ENCODE measurements at regions not wholly inside any gene's neighbourhood (a gene's known extent, or its start where the extent isn't known, plus 50 kb on each side); places are given as distances from the start of the nearest gene placed in this dataset.
"Not testable (repeated sequence)": the region's sequence is repeated elsewhere in the genome, so short reads cannot be mapped to it uniquely, and the experiment has no call there.

GRCh38 chr6:60991427-60992028 is 1294.5 kb downstream of the KHDRBS2 start:
- FAIRE-seq (no peak), DNase-seq (ENCODE audit: low read depth) (peak; percentile 1)
- Histone ChIP-seq H3K27me3 (ENCODE audit: control insufficient read depth, insufficient read depth, low read length) (no peaks in the 10 kb centered on the region), H3K4me3 (ENCODE audit: low read depth, low read length) (no peak overlapping the region), H3K36me3 (ENCODE audit: control insufficient read depth, insufficient read depth, low read length) (no peaks in the 10 kb centered on the region)
- no peak for TF ChIP-seq CTCF (IDR thresholded peaks at IDR 0.05; ENCODE audit: insufficient read depth, low read length, severe bottlenecking)

GRCh38 chr6:60952500-60952899 is 1333.5 kb downstream of the KHDRBS2 start:
- H3K27me3 ChIP-seq (ENCODE audit: control insufficient read depth, insufficient read depth, low read length), result no peaks in the 10 kb centered on the region
- FAIRE-seq (no peak), DNase-seq (ENCODE audit: low read depth) (peak; percentile 92)
- H3K36me3 ChIP-seq (ENCODE audit: control insufficient read depth, insufficient read depth, low read length), result no peaks in the 10 kb centered on the region
- H3K4me3 ChIP-seq (ENCODE audit: low read depth, low read length), result no peak overlapping the region
- TF ChIP-seq CTCF (IDR thresholded peaks at IDR 0.05; ENCODE audit: insufficient read depth, low read length, severe bottlenecking), result no peak

- DNase-seq (ENCODE audit: low read depth), result peak; percentile 10
- H3K36me3 ChIP-seq (ENCODE audit: control insufficient read depth, insufficient read depth, low read length); H3K4me3 ChIP-seq (ENCODE audit: low read depth, low read length); FAIRE-seq; H3K27me3 ChIP-seq (ENCODE audit: control insufficient read depth, insufficient read depth, low read length): not testable (repeated sequence)
These were observed 1335.7 kb downstream of the KHDRBS2 start for GRCh38 chr6:60950221-60950923.

GRCh38 chr6:60947416-60947815 is 1338.6 kb downstream of the KHDRBS2 start:
- H3K36me3 ChIP-seq (ENCODE audit: control insufficient read depth, insufficient read depth, low read length); FAIRE-seq; H3K4me3 ChIP-seq (ENCODE audit: low read depth, low read length); H3K27me3 ChIP-seq (ENCODE audit: control insufficient read depth, insufficient read depth, low read length): not testable (repeated sequence)
- peak; percentile 95 for DNase-seq (ENCODE audit: low read depth)

GRCh38 chr6:60944803-60945202 is 1341.2 kb downstream of the KHDRBS2 start:
- not testable (repeated sequence) for FAIRE-seq; DNase-seq (ENCODE audit: low read depth)

GRCh38 chr6:60935970-60936369 is 1350.1 kb downstream of the KHDRBS2 start:
- H3K4me3 ChIP-seq (ENCODE audit: low read depth, low read length); FAIRE-seq; H3K36me3 ChIP-seq (ENCODE audit: control insufficient read depth, insufficient read depth, low read length); DNase-seq (ENCODE audit: low read depth); H3K27me3 ChIP-seq (ENCODE audit: control insufficient read depth, insufficient read depth, low read length): not testable (repeated sequence)

More at GRCh38 chr6:60944803-60945202, 1341.2 kb downstream of the KHDRBS2 start:
- not testable (repeated sequence) for H3K4me3 ChIP-seq (ENCODE audit: low read depth, low read length); H3K36me3 ChIP-seq (ENCODE audit: control insufficient read depth, insufficient read depth, low read length); H3K27me3 ChIP-seq (ENCODE audit: control insufficient read depth, insufficient read depth, low read length)

GRCh38 chr6:60919652-60920051 is 1366.4 kb downstream of the KHDRBS2 start:
- H3K27me3 ChIP-seq (ENCODE audit: control insufficient read depth, insufficient read depth, low read length); FAIRE-seq; H3K4me3 ChIP-seq (ENCODE audit: low read depth, low read length); H3K36me3 ChIP-seq (ENCODE audit: control insufficient read depth, insufficient read depth, low read length): not testable (repeated sequence)
- DNase-seq (ENCODE audit: low read depth), result peak; percentile 18

- FAIRE-seq; H3K27me3 ChIP-seq (ENCODE audit: control insufficient read depth, insufficient read depth, low read length); H3K4me3 ChIP-seq (ENCODE audit: low read depth, low read length); DNase-seq (ENCODE audit: low read depth); H3K36me3 ChIP-seq (ENCODE audit: control insufficient read depth, insufficient read depth, low read length): not testable (repeated sequence)
These were observed 1382.2 kb downstream of the KHDRBS2 start for GRCh38 chr6:60903860-60904259.

- DNase-seq (ENCODE audit: low read depth); H3K4me3 ChIP-seq (ENCODE audit: low read depth, low read length); H3K36me3 ChIP-seq (ENCODE audit: control insufficient read depth, insufficient read depth, low read length); H3K27me3 ChIP-seq (ENCODE audit: control insufficient read depth, insufficient read depth, low read length); FAIRE-seq: not testable (repeated sequence)
These were observed 1392.7 kb downstream of the KHDRBS2 start for GRCh38 chr6:60893374-60893773.
